ENCODE measurements at regions not wholly inside any gene's neighbourhood (a gene's known extent, or its start where the extent isn't known, plus 50 kb on each side); places are given as distances from the start of the nearest gene placed in this dataset.

GRCh38 chr18:46350598-46351159 lies 246.5 kb downstream of the HAUS1 start:
- H3K4me1 ChIP-seq (ENCODE audit: control insufficient read depth, insufficient read depth, low read length, poor library complexity, severe bottlenecking) = no peaks in the 10 kb centered on the region
- no peaks in the 10 kb centered on the region for H3K27me3 ChIP-seq (ENCODE audit: control insufficient read depth, insufficient read depth, low read length)
- H3K27ac ChIP-seq (ENCODE audit: insufficient read depth, low read length, poor library complexity, severe bottlenecking) = no peak overlapping the region
- H3K27me3 Mint-ChIP-seq = peaks cover 4% of the 10 kb centered on the region
- no peaks in the 10 kb centered on the region for H3K36me3 ChIP-seq (ENCODE audit: control insufficient read depth, insufficient read depth, low read length)
- no peak for DNase-seq
- no peak overlapping the region for H3K4me3 Mint-ChIP-seq
- peaks cover 0 to 7% (median 3%) of the 10 kb centered on the region in 4 donors for H3K4me1 Mint-ChIP-seq
- H3K9me3 Mint-ChIP-seq = peaks cover 0 to 3% (median 0%) of the 10 kb centered on the region in 7 donors
- no peak for ATAC-seq (ENCODE audit: low read depth in 2 of 2)
- H3K9me3 ChIP-seq (ENCODE audit: control insufficient read depth in 2 of 2, low read length in 2 of 2) = no peaks in the 10 kb centered on the region
- H3K4me3 ChIP-seq (ENCODE audit: low read depth, low read length) = no peak overlapping the region
- H3K36me3 Mint-ChIP-seq = no peaks in the 10 kb centered on the region
- H3K27ac Mint-ChIP-seq = no peak overlapping the region

GRCh38 chr18:46352520-46353250 lies 248.5 kb downstream of the HAUS1 start:
- no peaks in the 10 kb centered on the region for H3K4me1 ChIP-seq (ENCODE audit: control insufficient read depth, insufficient read depth, low read length, poor library complexity, severe bottlenecking)
- ATAC-seq (ENCODE audit: low read depth in 2 of 2) = no peak

GRCh38 chr18:46353460-46353859 lies 249.3 kb downstream of the HAUS1 start:
- no peak overlapping the region for H3K4me3 ChIP-seq (ENCODE audit: low read depth, low read length)
- H3K9me3 ChIP-seq (ENCODE audit: control insufficient read depth in 2 of 2, low read length in 2 of 2) = no peaks in the 10 kb centered on the region
- no peak overlapping the region for H3K27ac ChIP-seq (ENCODE audit: insufficient read depth, low read length, poor library complexity, severe bottlenecking)
- DNase-seq (no peak), ATAC-seq (ENCODE audit: low read depth in 2 of 2) (no peak)
- H3K27me3 Mint-ChIP-seq = no peaks in the 10 kb centered on the region
- peaks cover 0 to 3% (median 0%) of the 10 kb centered on the region in 7 donors for H3K9me3 Mint-ChIP-seq
- H3K4me1 Mint-ChIP-seq = no peaks in the 10 kb centered on the region
- no peak overlapping the region for H3K4me3 Mint-ChIP-seq
- H3K27ac Mint-ChIP-seq = no peak overlapping the region
- H3K36me3 Mint-ChIP-seq = no peaks in the 10 kb centered on the region
- no peaks in the 10 kb centered on the region for H3K27me3 ChIP-seq (ENCODE audit: control insufficient read depth, insufficient read depth, low read length)
- H3K4me1 ChIP-seq (ENCODE audit: control insufficient read depth, insufficient read depth, low read length, poor library complexity, severe bottlenecking) = no peaks in the 10 kb centered on the region
- no peaks in the 10 kb centered on the region for H3K36me3 ChIP-seq (ENCODE audit: control insufficient read depth, insufficient read depth, low read length)

More at GRCh38 chr18:46352520-46353250, 248.5 kb downstream of the HAUS1 start:
- Mint-ChIP-seq H3K4me3 (no peak overlapping the region), H3K4me1 (no peaks in the 10 kb centered on the region), H3K36me3 (no peaks in the 10 kb centered on the region), H3K27ac (no peak overlapping the region), H3K27me3 (peaks cover 1% of the 10 kb centered on the region), H3K9me3 (peaks cover 0 to 3% (median 0%) of the 10 kb centered on the region in 7 donors)
- Histone ChIP-seq H3K4me3 (ENCODE audit: low read depth, low read length) (no peak overlapping the region), H3K36me3 (ENCODE audit: control insufficient read depth, insufficient read depth, low read length) (no peaks in the 10 kb centered on the region), H3K27me3 (ENCODE audit: control insufficient read depth, insufficient read depth, low read length) (no peaks in the 10 kb centered on the region), H3K9me3 (ENCODE audit: control insufficient read depth in 2 of 2, low read length in 2 of 2) (no peaks in the 10 kb centered on the region), H3K27ac (ENCODE audit: insufficient read depth, low read length, poor library complexity, severe bottlenecking) (no peak overlapping the region)
- no peak for DNase-seq

GRCh38 chr18:46356278-46357033 lies 252.3 kb downstream of the HAUS1 start:
- Mint-ChIP-seq H3K27me3 (no peaks in the 10 kb centered on the region), H3K27ac (no peak overlapping the region), H3K4me3 (no peak overlapping the region), H3K9me3 (peaks cover 0 to 4% (median 0%) of the 10 kb centered on the region in 7 donors), H3K4me1 (no peaks in the 10 kb centered on the region), H3K36me3 (no peaks in the 10 kb centered on the region)
- Histone ChIP-seq H3K4me3 (ENCODE audit: low read depth, low read length) (no peak overlapping the region), H3K4me1 (ENCODE audit: control insufficient read depth, insufficient read depth, low read length, poor library complexity, severe bottlenecking) (no peaks in the 10 kb centered on the region), H3K27ac (ENCODE audit: insufficient read depth, low read length, poor library complexity, severe bottlenecking) (no peak overlapping the region), H3K9me3 (ENCODE audit: control insufficient read depth in 2 of 2, low read length in 2 of 2) (peaks cover 0 to 6% of the 10 kb centered on the region in 2 experiments), H3K36me3 (ENCODE audit: control insufficient read depth, insufficient read depth, low read length) (no peaks in the 10 kb centered on the region), H3K27me3 (ENCODE audit: control insufficient read depth, insufficient read depth, low read length) (no peaks in the 10 kb centered on the region)
- ATAC-seq (ENCODE audit: low read depth in 2 of 2) (no peak), DNase-seq (no peak)

- Histone ChIP-seq H3K4me1 (ENCODE audit: control insufficient read depth, insufficient read depth, low read length, poor library complexity, severe bottlenecking) (no peaks in the 10 kb centered on the region), H3K27ac (ENCODE audit: insufficient read depth, low read length, poor library complexity, severe bottlenecking) (no peak overlapping the region), H3K4me3 (ENCODE audit: low read depth, low read length) (no peak overlapping the region), H3K27me3 (ENCODE audit: control insufficient read depth, insufficient read depth, low read length) (no peaks in the 10 kb centered on the region), H3K9me3 (ENCODE audit: control insufficient read depth in 2 of 2, low read length in 2 of 2) (peaks cover 0 to 6% of the 10 kb centered on the region in 2 experiments), H3K36me3 (ENCODE audit: control insufficient read depth, insufficient read depth, low read length) (no peaks in the 10 kb centered on the region)
- Mint-ChIP-seq H3K36me3 (no peaks in the 10 kb centered on the region), H3K27ac (no peak overlapping the region), H3K4me3 (no peak overlapping the region), H3K9me3 (peaks cover 0 to 3% (median 0%) of the 10 kb centered on the region in 7 donors), H3K27me3 (no peaks in the 10 kb centered on the region), H3K4me1 (no peaks in the 10 kb centered on the region)
- ATAC-seq (ENCODE audit: low read depth in 2 of 2) (no peak), DNase-seq (no peak)
Observed at GRCh38 chr18:46360102-46360699, 256.0 kb downstream of the HAUS1 start.

GRCh38 chr18:46360866-46361265 lies 256.7 kb downstream of the HAUS1 start:
- ATAC-seq (ENCODE audit: low read depth in 2 of 2) = no peak
- Mint-ChIP-seq H3K36me3 (no peaks in the 10 kb centered on the region), H3K9me3 (peaks cover 0 to 3% (median 0%) of the 10 kb centered on the region in 7 donors), H3K4me1 (no peaks in the 10 kb centered on the region), H3K27ac (no peak overlapping the region), H3K4me3 (no peak overlapping the region), H3K27me3 (no peaks in the 10 kb centered on the region)
- Histone ChIP-seq H3K4me1 (ENCODE audit: control insufficient read depth, insufficient read depth, low read length, poor library complexity, severe bottlenecking) (no peaks in the 10 kb centered on the region), H3K27ac (ENCODE audit: insufficient read depth, low read length, poor library complexity, severe bottlenecking) (no peak overlapping the region), H3K9me3 (ENCODE audit: control insufficient read depth in 2 of 2, low read length in 2 of 2) (peaks cover 0 to 6% of the 10 kb centered on the region in 2 experiments), H3K36me3 (ENCODE audit: control insufficient read depth, insufficient read depth, low read length) (no peaks in the 10 kb centered on the region), H3K27me3 (ENCODE audit: control insufficient read depth, insufficient read depth, low read length) (no peaks in the 10 kb centered on the region), H3K4me3 (ENCODE audit: low read depth, low read length) (no peak overlapping the region)
- no peak for DNase-seq

- no peak overlapping the region for H3K27ac Mint-ChIP-seq
- Histone ChIP-seq H3K4me1 (ENCODE audit: control insufficient read depth, insufficient read depth, low read length, poor library complexity, severe bottlenecking) (no peaks in the 10 kb centered on the region), H3K9me3 (ENCODE audit: control insufficient read depth in 2 of 2, low read length in 2 of 2) (peaks cover 0 to 6% of the 10 kb centered on the region in 2 experiments), H3K27ac (ENCODE audit: insufficient read depth, low read length, poor library complexity, severe bottlenecking) (no peak overlapping the region), H3K36me3 (ENCODE audit: control insufficient read depth, insufficient read depth, low read length) (no peaks in the 10 kb centered on the region), H3K4me3 (ENCODE audit: low read depth, low read length) (no peak overlapping the region), H3K27me3 (ENCODE audit: control insufficient read depth, insufficient read depth, low read length) (no peaks in the 10 kb centered on the region)
- no peaks in the 10 kb centered on the region for H3K27me3 Mint-ChIP-seq
- no peak for ATAC-seq (ENCODE audit: low read depth in 2 of 2)
- no peak overlapping the region for H3K4me3 Mint-ChIP-seq
- DNase-seq = no peak
- H3K36me3 Mint-ChIP-seq = no peaks in the 10 kb centered on the region
- peaks cover 0 to 4% (median 0%) of the 10 kb centered on the region in 4 donors for H3K4me1 Mint-ChIP-seq
- H3K9me3 Mint-ChIP-seq = peaks cover 0 to 3% (median 0%) of the 10 kb centered on the region in 7 donors
Observed at GRCh38 chr18:46362533-46362932, 258.3 kb downstream of the HAUS1 start.

All from CD4-positive, CD25-positive, alpha-beta regulatory T cell (primary cell).